ENCODE measurements at regions not wholly inside any gene's neighbourhood (a gene's known extent, or its start where the extent isn't known, plus 50 kb on each side); places are given as distances from the start of the nearest gene placed in this dataset.
A peak's percentile ranks its signal among the peaks of the same experiment; 100 is the strongest.

- no peaks in the 10 kb centered on the region for H4K20me1 ChIP-seq (ENCODE audit: insufficient read depth)
- H3K4me2 ChIP-seq (ENCODE audit: unreplicated experiment) = no peak overlapping the region
- peaks cover 18% of the 10 kb centered on the region for H3F3A ChIP-seq (ENCODE audit: insufficient read depth)
- no peak overlapping the region for H3K9ac ChIP-seq
- no peaks in the 10 kb centered on the region for H3K9me3 ChIP-seq (ENCODE audit: low read depth)
- H3K9me2 ChIP-seq (ENCODE audit: insufficient read depth) = no peaks in the 10 kb centered on the region
- peaks cover 15% of the 10 kb centered on the region for H3K4me1 ChIP-seq (ENCODE audit: insufficient read depth)
- in situ Hi-C loops (cut with MboI) = no loop called here
- no peak overlapping the region for H3K4me3 ChIP-seq
- TF ChIP-seq EZH2phosphoT487 (IDR thresholded peaks at IDR 0.05; ENCODE audit: insufficient read depth, low read depth) (no peak), EZH2 (IDR thresholded peaks at IDR 0.05; ENCODE audit: insufficient read depth, poor library complexity, severe bottlenecking) (no peak)
- H2AFZ ChIP-seq = no peak overlapping the region
- WGBS, 2 experiments (ENCODE audit: low coverage in 1 of 2, low lambda C conversion rate in 2 of 2, missing lambda C conversion rate in 2 of 2) = 98 to 100% methylated on average over 1 of the region's 1 CpG
- no peak for DNase-seq
- H3K36me3 ChIP-seq (ENCODE audit: low read depth) = no peaks in the 10 kb centered on the region
- H3K27ac ChIP-seq = no peak overlapping the region
- H3K79me2 ChIP-seq (ENCODE audit: insufficient read depth) = no peaks in the 10 kb centered on the region
- no peaks in the 10 kb centered on the region for H3K27me3 ChIP-seq (replicated peaks; ENCODE audit: insufficient read depth)
Measured at GRCh38 chr6:134555672-134556071, 237.8 kb upstream of the SGK1 start.

GRCh38 chr6:134553936-134554335 is 236.0 kb upstream of the SGK1 start:
- no peaks in the 10 kb centered on the region for H3K27me3 ChIP-seq (replicated peaks; ENCODE audit: insufficient read depth)
- no peak overlapping the region for H2AFZ ChIP-seq
- H4K20me1 ChIP-seq (ENCODE audit: insufficient read depth) = no peaks in the 10 kb centered on the region
- no peak overlapping the region for H3K4me2 ChIP-seq (ENCODE audit: unreplicated experiment)
- no peaks in the 10 kb centered on the region for H3K79me2 ChIP-seq (ENCODE audit: insufficient read depth)
- no peak for TF ChIP-seq EZH2phosphoT487 (IDR thresholded peaks at IDR 0.05; ENCODE audit: insufficient read depth, low read depth)
- no peak for TF ChIP-seq EZH2 (IDR thresholded peaks at IDR 0.05; ENCODE audit: insufficient read depth, poor library complexity, severe bottlenecking)
- whole genome bisulfite sequencing, 2 experiments (ENCODE audit: low coverage in 1 of 2, low lambda C conversion rate in 2 of 2, missing lambda C conversion rate in 2 of 2) = 72 to 73% methylated on average over 3 of the region's 3 CpGs
- no peaks in the 10 kb centered on the region for H3K9me3 ChIP-seq (ENCODE audit: low read depth)
- H3K36me3 ChIP-seq (ENCODE audit: low read depth) = no peaks in the 10 kb centered on the region
- H3K9me2 ChIP-seq (ENCODE audit: insufficient read depth) = no peaks in the 10 kb centered on the region
- H3K4me1 ChIP-seq (ENCODE audit: insufficient read depth) = peaks cover 27% of the 10 kb centered on the region
- no peak overlapping the region for H3K9ac ChIP-seq
- no peak overlapping the region for H3K4me3 ChIP-seq
- peaks cover 29% of the 10 kb centered on the region for H3F3A ChIP-seq (ENCODE audit: insufficient read depth)
- DNase-seq = no peak
- no peak overlapping the region for H3K27ac ChIP-seq
- in situ Hi-C loops (cut with MboI) = no loop called here

- Histone ChIP-seq H3K9me2 (ENCODE audit: insufficient read depth) (no peaks in the 10 kb centered on the region), H2AFZ (peak overlapping the region; percentile 57), H3K9me3 (ENCODE audit: low read depth) (no peaks in the 10 kb centered on the region), H3K4me2 (ENCODE audit: unreplicated experiment) (peak overlapping the region; percentile 71), H3K4me1 (ENCODE audit: insufficient read depth) (peaks cover 27% of the 10 kb centered on the region), H3K79me2 (ENCODE audit: insufficient read depth) (no peaks in the 10 kb centered on the region), H3K27ac (peak overlapping the region; percentile 64), H3K9ac (peak overlapping the region; percentile 58), H3K27me3 (replicated peaks; ENCODE audit: insufficient read depth) (no peaks in the 10 kb centered on the region), H4K20me1 (ENCODE audit: insufficient read depth) (no peaks in the 10 kb centered on the region), H3K36me3 (ENCODE audit: low read depth) (no peaks in the 10 kb centered on the region), H3F3A (ENCODE audit: insufficient read depth) (peaks cover 29% of the 10 kb centered on the region), H3K4me3 (peak overlapping the region; percentile 59)
- TF ChIP-seq EZH2 (IDR thresholded peaks at IDR 0.05; ENCODE audit: insufficient read depth, poor library complexity, severe bottlenecking) = no peak
- no peak for TF ChIP-seq EZH2phosphoT487 (IDR thresholded peaks at IDR 0.05; ENCODE audit: insufficient read depth, low read depth)
- in situ Hi-C loops (cut with MboI) = no loop called here
- DNase-seq = peak; percentile 76
- WGBS, 2 experiments (ENCODE audit: low coverage in 1 of 2, low lambda C conversion rate in 2 of 2, missing lambda C conversion rate in 2 of 2) = 28 to 30% methylated on average over 6 of the region's 6 CpGs
Measured at GRCh38 chr6:134551245-134551960, 233.5 kb upstream of the SGK1 start.

- Histone ChIP-seq H3K9me3 (ENCODE audit: low read depth) (no peaks in the 10 kb centered on the region), H3K79me2 (ENCODE audit: insufficient read depth) (no peaks in the 10 kb centered on the region), H3K9me2 (ENCODE audit: insufficient read depth) (no peaks in the 10 kb centered on the region), H3K36me3 (ENCODE audit: low read depth) (no peaks in the 10 kb centered on the region), H3F3A (ENCODE audit: insufficient read depth) (peaks cover 29% of the 10 kb centered on the region), H4K20me1 (ENCODE audit: insufficient read depth) (no peaks in the 10 kb centered on the region), H3K4me2 (ENCODE audit: unreplicated experiment) (peak overlapping the region; percentile 71), H3K27me3 (replicated peaks; ENCODE audit: insufficient read depth) (no peaks in the 10 kb centered on the region), H2AFZ (peak overlapping the region; percentile 57), H3K27ac (peak overlapping the region; percentile 64), H3K9ac (peak overlapping the region; percentile 58), H3K4me1 (ENCODE audit: insufficient read depth) (peaks cover 27% of the 10 kb centered on the region), H3K4me3 (peak overlapping the region; percentile 59)
- TF ChIP-seq EZH2 (IDR thresholded peaks at IDR 0.05; ENCODE audit: insufficient read depth, poor library complexity, severe bottlenecking) (no peak), EZH2phosphoT487 (IDR thresholded peaks at IDR 0.05; ENCODE audit: insufficient read depth, low read depth) (no peak)
- 58 to 66% methylated on average over 3 of the region's 3 CpGs for WGBS, 2 experiments (ENCODE audit: low coverage in 1 of 2, low lambda C conversion rate in 2 of 2, missing lambda C conversion rate in 2 of 2)
- in situ Hi-C loops (cut with MboI) = no loop called here
- peak; percentile 48 for DNase-seq
Measured at GRCh38 chr6:134550604-134551003, 232.7 kb upstream of the SGK1 start.
